RWPE1 (cell line): ENCODE measurements at regions not wholly inside any gene's neighbourhood (a gene's known extent, or its start where the extent isn't known, plus 50 kb on each side); places are given as distances from the start of the nearest gene placed in this dataset.
"Not testable (repeated sequence)": the region's sequence is repeated elsewhere in the genome, so short reads cannot be mapped to it uniquely, and the experiment has no call there.

Source experiments
- CTCF ChIA-PET: fragments of 350-600 bp; sonication (Branson Sonifier 250); formaldehyde crosslinking; extraction: SDS; loops from one replicate; lab custom pipeline; 2021; lab: Yijun Ruan, JAX
- POLR2A ChIA-PET: fragments of 400-600 bp; formaldehyde crosslinking; extraction: SDS; loops from one replicate; lab custom pipeline; 2020; ENCODE audit warnings: antibody characterized with exemption; ENCODE audit not compliant: low non-redundant PET; lab: Yijun Ruan, JAX
- DNase-seq: peaks from one replicate; pipeline ENCODE4 v3.0.0; 2012; ENCODE audit warnings: low spot score
- H3K27ac ChIP-seq: fragments of 450-650 bp; 2 replicates; pipeline ENCODE4 v1.5.1; 2017
- CTCF ChIP-seq: fragments of 450-650 bp; conservative IDR thresholded peaks from 2 replicates; pipeline ENCODE4 v1.5.1; 2017; ENCODE audit warnings: low read depth, mild to moderate bottlenecking

GRCh38 chr2:237210297-237210696 is 124.6 kb downstream of the COPS8 start:
- no peak for DNase-seq
- POLR2A ChIA-PET: no interaction called here
- H3K27ac ChIP-seq: no peak overlapping the region
- CTCF ChIA-PET: interaction anchor here (0.5 to 0.6 kb wide), 2 partner anchors 114 to 124 kb away, joined by 3 to 9 read pairs; no protein-coding TSS in a partner anchor
- no peak for TF ChIP-seq CTCF

- no peak for TF ChIP-seq CTCF
Observed at GRCh38 chr2:237210763-237211162, 125.1 kb downstream of the COPS8 start.

GRCh38 chr2:237212356-237213279 is 126.9 kb downstream of the COPS8 start:
- DNase-seq, POLR2A ChIA-PET, H3K27ac ChIP-seq, CTCF ChIA-PET: not testable (repeated sequence)

More at GRCh38 chr2:237210763-237211162, 125.1 kb downstream of the COPS8 start:
- ChIA-PET POLR2A (no interaction called here), CTCF (interaction anchor here (0.5 to 0.6 kb wide), 2 partner anchors 113 to 125 kb away, joined by 3 to 9 read pairs; no protein-coding TSS in a partner anchor)
- H3K27ac ChIP-seq: no peak overlapping the region
- DNase-seq: no peak

GRCh38 chr2:237213315-237214022 is 127.8 kb downstream of the COPS8 start:
- no peak for TF ChIP-seq CTCF

GRCh38 chr2:237214030-237214675 is 128.5 kb downstream of the COPS8 start:
- DNase-seq: no peak
- TF ChIP-seq CTCF: no peak
- ChIA-PET POLR2A (no interaction called here), CTCF (interaction anchor here (0.6 kb wide), 1 partner anchor 9 kb away, joined by 3 read pairs; no protein-coding TSS in a partner anchor)
- 0 out of 2 replicates have a peak overlapping the region, but pooled peaks have one; percentile 2 for H3K27ac ChIP-seq

More at GRCh38 chr2:237213315-237214022, 127.8 kb downstream of the COPS8 start:
- POLR2A ChIA-PET: no interaction called here
- 0 out of 2 replicates have a peak overlapping the region, but pooled peaks have one; percentile 2 for H3K27ac ChIP-seq
- no peak for DNase-seq
- CTCF ChIA-PET: interaction anchor here (0.6 kb wide), 1 partner anchor 8 kb away, joined by 3 read pairs; no protein-coding TSS in a partner anchor

GRCh38 chr2:237214963-237215362 is 129.3 kb downstream of the COPS8 start:
- no peak for TF ChIP-seq CTCF
- no peak overlapping the region for H3K27ac ChIP-seq
- POLR2A ChIA-PET: no interaction called here
- CTCF ChIA-PET: interaction anchor here (0.5 kb wide), 1 partner anchor 53 kb away, joined by 6 read pairs; no protein-coding TSS in a partner anchor
- no peak for DNase-seq
